Vagina (tissue), 2 donors: ENCODE measurements at regions not wholly inside any gene's neighbourhood (a gene's known extent, or its start where the extent isn't known, plus 50 kb on each side); places are given as distances from the start of the nearest gene placed in this dataset.

Experiments
- POLR2A ChIP-seq, 2 donors: fragments of 450-650 bp; IDR thresholded peaks; one replicate each; pipeline ENCODE4 v1.6.1; 2017; ENCODE audit warnings: antibody characterized with exemption in 2 of 2, mild to moderate bottlenecking in 2 of 2, moderate library complexity in 2 of 2
- POLR2AphosphoS5 ChIP-seq, 2 donors: sonication (generic); formaldehyde crosslinking; IDR thresholded peaks; one replicate each; pipeline ENCODE4 v1.9.0; 2017; ENCODE audit warnings: antibody characterized with exemption in 2 of 2, mild to moderate bottlenecking in 2 of 2, low read depth in 1 of 2; ENCODE audit not compliant: insufficient read depth in 1 of 2

DNA sequence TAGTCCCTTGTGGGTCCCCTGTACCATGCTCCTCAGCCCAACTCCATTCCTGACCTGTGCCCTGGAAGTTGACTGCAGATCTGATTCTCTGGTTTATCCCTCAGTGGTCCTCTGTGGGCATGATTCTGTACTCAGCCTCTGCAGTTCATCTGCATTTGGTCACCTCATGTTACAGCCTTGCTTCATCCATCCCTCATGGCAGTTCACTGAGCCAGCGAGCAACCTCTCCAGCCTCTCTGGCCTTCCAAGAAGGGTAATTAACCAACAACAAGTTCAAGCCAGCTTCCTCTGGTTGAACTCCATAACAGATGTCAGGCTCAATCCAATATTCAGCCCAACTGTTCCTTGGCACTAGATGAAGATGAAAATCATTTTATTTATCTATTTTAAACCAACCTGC, 509.5 kb downstream of the NTRK3 start:
- TF ChIP-seq POLR2AphosphoS5 (IDR thresholded peaks at IDR 0.05; ENCODE audit: insufficient read depth in 1 of 2, low read depth in 1 of 2) (no peak), POLR2A (IDR thresholded peaks at IDR 0.05) (no peak)
